ENCODE measurements at regions not wholly inside any gene's neighbourhood (a gene's known extent, or its start where the extent isn't known, plus 50 kb on each side); places are given as distances from the start of the nearest gene placed in this dataset.

GRCh38 chr5:24135536-24135935 is 509.2 kb downstream of the CDH10 start:
- TF ChIP-seq SLC30A9 (CRISPR knock-in tag; IDR thresholded peaks at IDR 0.05), result no peak
- TF ChIP-seq IRF1 (CRISPR knock-in tag; IDR thresholded peaks at IDR 0.05; ENCODE audit: borderline replicate concordance), result no peak
- TF ChIP-seq KLF16 (IDR thresholded peaks at IDR 0.05), result no peak
